OCI-LY1 (cell line): ENCODE measurements at regions not wholly inside any gene's neighbourhood (a gene's known extent, or its start where the extent isn't known, plus 50 kb on each side); places are given as distances from the start of the nearest gene placed in this dataset.

ENCODE experiments used
- H2AFZ ChIP-seq: fragments of 200-600 bp; sonication (generic), shearing (Covaris generic); 2 replicates; pipeline ENCODE4 v1.6.0; 2014; ENCODE audit warnings: antibody characterized with exemption, mild to moderate bottlenecking, low read length
- H3F3A ChIP-seq: fragments of 200-600 bp; sonication (generic), shearing (Covaris generic); 2 replicates; pipeline ENCODE4 v1.6.0; 2014; ENCODE audit warnings: mild to moderate bottlenecking, antibody characterized with exemption, low read length, moderate library complexity; ENCODE audit not compliant: insufficient read depth
- H3K27ac ChIP-seq: fragments of 200-600 bp; sonication (generic); 2 replicates; pipeline ENCODE4 v1.5.1; 2014; ENCODE audit warnings: low read length, mixed run types, mild to moderate bottlenecking, low read depth; ENCODE audit not compliant: poor library complexity, severe bottlenecking
- H3K27me3 ChIP-seq: fragments of 200-600 bp; sonication (generic); 2 replicates; pipeline ENCODE4 v1.6.0; 2014; ENCODE audit warnings: antibody characterized with exemption, mild to moderate bottlenecking, low read length, moderate library complexity; ENCODE audit not compliant: insufficient read depth
- H3K36me3 ChIP-seq: fragments of 200-600 bp; sonication (generic); 2 replicates; pipeline ENCODE4 v1.6.1; 2014; ENCODE audit warnings: mild to moderate bottlenecking, antibody characterized with exemption, low read length, moderate library complexity, mixed read lengths; ENCODE audit not compliant: insufficient read depth
- H3K4me1 ChIP-seq: fragments of 200-600 bp; sonication (generic); 2 replicates; pipeline ENCODE4 v1.5.1; 2014; ENCODE audit warnings: mild to moderate bottlenecking, low read length, moderate library complexity; ENCODE audit not compliant: insufficient read depth, severe bottlenecking
- H3K4me2 ChIP-seq: fragments of 200-600 bp; sonication (generic), shearing (Covaris generic); 2 replicates; pipeline ENCODE4 v1.6.1; 2014; ENCODE audit warnings: low read length
- H3K4me3 ChIP-seq: fragments of 200-600 bp; sonication (generic); 2 replicates; pipeline ENCODE4 v1.5.1; 2014; ENCODE audit warnings: low read length, low read depth, mild to moderate bottlenecking, mixed read lengths; ENCODE audit not compliant: poor library complexity, severe bottlenecking
- H3K79me2 ChIP-seq: fragments of 200-600 bp; shearing (Covaris generic); 2 replicates; pipeline ENCODE4 v1.6.1; 2016; ENCODE audit warnings: mixed run types, low read length, mixed read lengths; ENCODE audit not compliant: insufficient read depth
- H3K9ac ChIP-seq: fragments of 200-600 bp; sonication (generic), shearing (Covaris generic); 2 replicates; pipeline ENCODE4 v1.6.1; 2014; ENCODE audit warnings: mild to moderate bottlenecking, low read length, mixed read lengths
- H3K9me2 ChIP-seq: fragments of 200-600 bp; sonication (generic), shearing (Covaris generic); 2 replicates; pipeline ENCODE4 v1.6.1; 2014; ENCODE audit warnings: low read depth, mild to moderate bottlenecking, low read length, mixed read lengths
- H3K9me3 ChIP-seq: fragments of 200-600 bp; shearing (Covaris generic); 2 replicates; pipeline ENCODE4 v1.6.1; 2014; ENCODE audit warnings: low read length, mixed read lengths
- H4K20me1 ChIP-seq: fragments of 200-600 bp; sonication (generic), shearing (Covaris generic); 2 replicates; pipeline ENCODE4 v1.6.0; 2016; ENCODE audit warnings: mild to moderate bottlenecking, low read length; ENCODE audit not compliant: insufficient read depth
- EZH2 ChIP-seq: fragments of 200-600 bp; sonication (generic), shearing (Covaris generic); IDR thresholded peaks from 2 replicates; pipeline ENCODE4 v1.8.0; 2017; ENCODE audit warnings: borderline replicate concordance, mixed run types, mild to moderate bottlenecking, antibody characterized with exemption, low read length, moderate library complexity, mixed read lengths
- TF ChIP-seq, protein P1 (sequence below): fragments of 200-600 bp; sonication (generic), shearing (Covaris generic); IDR thresholded peaks from 2 replicates; pipeline ENCODE4 v1.5.1; 2017; ENCODE audit warnings: mild to moderate bottlenecking, antibody characterized with exemption, low read length, moderate library complexity, mixed read lengths

DNA sequence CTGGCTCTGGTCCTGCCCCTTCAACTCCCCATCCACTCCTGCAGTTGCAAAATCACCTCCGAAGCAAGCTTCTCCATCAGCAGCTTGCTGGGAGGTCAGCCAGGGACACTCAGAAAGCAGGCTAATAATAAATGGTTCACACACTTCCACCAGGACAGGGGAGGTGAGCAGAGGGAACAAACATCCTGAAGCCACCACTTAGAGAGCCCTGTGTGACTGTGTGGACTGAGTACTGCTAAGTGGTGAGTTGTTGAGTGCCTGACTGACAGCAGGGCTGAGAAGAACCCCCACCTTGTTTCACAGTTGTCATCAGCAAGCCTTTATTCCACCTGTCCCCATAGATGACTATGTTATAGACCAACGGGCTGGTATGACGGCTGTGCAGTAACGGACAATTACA, 213.9 kb downstream of the CBLN1 start:
- Histone ChIP-seq H3K27me3 (no peaks in the 10 kb centered on the region), H3K9ac (no peak overlapping the region), H4K20me1 (no peaks in the 10 kb centered on the region), H3F3A (no peaks in the 10 kb centered on the region), H3K4me2 (no peak overlapping the region), H3K36me3 (no peaks in the 10 kb centered on the region), H3K4me1 (no peaks in the 10 kb centered on the region), H3K9me2 (no peaks in the 10 kb centered on the region), H2AFZ (no peak overlapping the region), H3K79me2 (no peaks in the 10 kb centered on the region), H3K9me3 (no peaks in the 10 kb centered on the region), H3K4me3 (no peak overlapping the region), H3K27ac (no peak overlapping the region)
- no peak for TF ChIP-seq EZH2
- TF ChIP-seq, protein P1, sequence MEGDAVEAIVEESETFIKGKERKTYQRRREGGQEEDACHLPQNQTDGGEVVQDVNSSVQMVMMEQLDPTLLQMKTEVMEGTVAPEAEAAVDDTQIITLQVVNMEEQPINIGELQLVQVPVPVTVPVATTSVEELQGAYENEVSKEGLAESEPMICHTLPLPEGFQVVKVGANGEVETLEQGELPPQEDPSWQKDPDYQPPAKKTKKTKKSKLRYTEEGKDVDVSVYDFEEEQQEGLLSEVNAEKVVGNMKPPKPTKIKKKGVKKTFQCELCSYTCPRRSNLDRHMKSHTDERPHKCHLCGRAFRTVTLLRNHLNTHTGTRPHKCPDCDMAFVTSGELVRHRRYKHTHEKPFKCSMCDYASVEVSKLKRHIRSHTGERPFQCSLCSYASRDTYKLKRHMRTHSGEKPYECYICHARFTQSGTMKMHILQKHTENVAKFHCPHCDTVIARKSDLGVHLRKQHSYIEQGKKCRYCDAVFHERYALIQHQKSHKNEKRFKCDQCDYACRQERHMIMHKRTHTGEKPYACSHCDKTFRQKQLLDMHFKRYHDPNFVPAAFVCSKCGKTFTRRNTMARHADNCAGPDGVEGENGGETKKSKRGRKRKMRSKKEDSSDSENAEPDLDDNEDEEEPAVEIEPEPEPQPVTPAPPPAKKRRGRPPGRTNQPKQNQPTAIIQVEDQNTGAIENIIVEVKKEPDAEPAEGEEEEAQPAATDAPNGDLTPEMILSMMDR = no peak

DNA sequence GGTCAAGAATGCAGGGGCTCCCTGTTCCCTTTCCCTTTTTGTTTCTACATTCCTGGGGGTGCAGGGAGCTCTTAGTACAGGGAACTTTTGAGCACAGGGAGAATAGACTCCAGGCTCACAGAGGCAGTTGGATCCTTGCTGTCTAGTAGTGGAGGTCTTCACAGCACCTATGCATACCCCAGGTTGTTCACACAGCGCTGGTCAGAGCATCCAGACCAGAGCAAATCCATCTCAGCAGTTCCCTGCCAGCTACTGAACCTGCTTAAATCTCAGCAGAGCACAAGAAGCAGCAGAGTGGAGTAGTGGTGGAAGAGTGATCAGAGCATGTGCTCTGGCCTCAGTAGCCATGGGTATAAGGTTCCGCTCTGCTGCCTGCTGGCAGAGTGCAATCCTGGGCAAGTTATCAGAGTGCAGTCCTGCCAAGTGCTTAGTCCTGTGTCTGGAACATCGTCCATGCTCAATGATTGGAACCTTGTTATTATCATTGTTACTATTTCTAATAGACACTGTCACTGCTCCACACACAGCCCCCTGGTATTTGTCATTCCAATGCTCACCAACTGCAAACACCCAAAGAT, 220.4 kb downstream of the CBLN1 start:
- Histone ChIP-seq H3K4me1 (no peaks in the 10 kb centered on the region), H3K4me3 (no peak overlapping the region), H3K79me2 (no peaks in the 10 kb centered on the region), H4K20me1 (no peaks in the 10 kb centered on the region), H3K9ac (no peak overlapping the region), H3K36me3 (no peaks in the 10 kb centered on the region), H2AFZ (no peak overlapping the region), H3K27me3 (no peaks in the 10 kb centered on the region), H3F3A (no peaks in the 10 kb centered on the region), H3K9me2 (no peaks in the 10 kb centered on the region), H3K9me3 (no peaks in the 10 kb centered on the region), H3K27ac (no peak overlapping the region), H3K4me2 (no peak overlapping the region)
- TF ChIP-seq EZH2 = no peak
- TF ChIP-seq, protein P1 = no peak

DNA sequence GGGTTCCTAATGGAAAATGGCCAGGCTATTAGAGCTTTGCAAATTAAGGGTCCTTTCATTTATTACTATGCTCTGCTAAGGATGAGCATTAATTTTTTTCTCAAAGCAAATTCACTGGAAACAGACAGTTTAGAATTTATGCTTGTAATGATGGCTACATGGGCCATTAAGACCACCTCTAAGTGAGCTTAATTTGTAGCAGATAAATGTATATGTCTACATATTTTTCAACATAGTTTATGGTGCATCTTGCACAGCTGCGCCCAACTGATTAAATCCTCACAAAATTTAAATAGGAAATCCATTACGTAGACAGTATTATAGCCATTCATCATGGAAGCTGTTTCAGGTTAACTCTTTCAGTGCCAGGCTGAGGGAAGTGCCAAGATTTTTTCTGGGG, 220.9 kb downstream of the CBLN1 start:
- no peaks in the 10 kb centered on the region for H3K4me1 ChIP-seq
- no peak for TF ChIP-seq EZH2
- TF ChIP-seq, protein P1 = no peak
- H3K27me3 ChIP-seq = no peaks in the 10 kb centered on the region

More for the DNA sequence above, 220.9 kb downstream of the CBLN1 start:
- no peak overlapping the region for H3K4me2 ChIP-seq
- no peak overlapping the region for H3K9ac ChIP-seq
- H3F3A ChIP-seq = no peaks in the 10 kb centered on the region
- no peaks in the 10 kb centered on the region for H4K20me1 ChIP-seq
- no peaks in the 10 kb centered on the region for H3K9me3 ChIP-seq
- H2AFZ ChIP-seq = no peak overlapping the region
- no peak overlapping the region for H3K27ac ChIP-seq
- no peak overlapping the region for H3K4me3 ChIP-seq
- H3K36me3 ChIP-seq = no peaks in the 10 kb centered on the region
- H3K79me2 ChIP-seq = no peaks in the 10 kb centered on the region
- H3K9me2 ChIP-seq = no peaks in the 10 kb centered on the region
